HTR-8/SVneo (cell line): ENCODE measurements at regions not wholly inside any gene's neighbourhood (a gene's known extent, or its start where the extent isn't known, plus 50 kb on each side); places are given as distances from the start of the nearest gene placed in this dataset.

Experiments
- DNase-seq: peaks from one replicate; pipeline ENCODE4 v3.0.0; 2011; ENCODE audit warnings: low spot score, mixed read lengths; ENCODE audit not compliant: insufficient read length
- FAIRE-seq: peaks from 2 replicates; lab custom pipeline; 2011; peaks lifted over from hg19 to GRCh38; lab: Jason Lieb, UNC

DNA sequence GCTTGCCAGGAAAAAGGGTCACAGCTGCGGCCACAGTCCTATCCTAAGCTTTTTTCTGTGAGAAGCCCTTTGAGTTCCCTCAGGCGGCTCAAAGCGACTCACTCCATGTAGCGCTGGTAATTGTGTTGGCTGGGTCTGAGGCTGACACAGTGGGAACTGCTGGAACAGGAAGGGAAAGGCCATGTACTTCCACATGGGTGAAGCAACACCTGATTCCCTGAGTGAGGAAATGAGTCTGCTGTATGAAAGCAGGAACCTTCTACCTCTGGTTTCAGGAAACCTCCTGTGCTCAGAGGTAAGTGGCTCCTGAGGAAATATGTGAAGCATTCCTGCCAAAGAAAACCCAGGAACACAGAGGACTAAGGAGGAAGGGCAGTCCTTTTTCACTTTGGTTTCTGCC, 734.6 kb upstream of the SORCS1 start:
- DNase-seq: no peak
- no peak for FAIRE-seq

DNA sequence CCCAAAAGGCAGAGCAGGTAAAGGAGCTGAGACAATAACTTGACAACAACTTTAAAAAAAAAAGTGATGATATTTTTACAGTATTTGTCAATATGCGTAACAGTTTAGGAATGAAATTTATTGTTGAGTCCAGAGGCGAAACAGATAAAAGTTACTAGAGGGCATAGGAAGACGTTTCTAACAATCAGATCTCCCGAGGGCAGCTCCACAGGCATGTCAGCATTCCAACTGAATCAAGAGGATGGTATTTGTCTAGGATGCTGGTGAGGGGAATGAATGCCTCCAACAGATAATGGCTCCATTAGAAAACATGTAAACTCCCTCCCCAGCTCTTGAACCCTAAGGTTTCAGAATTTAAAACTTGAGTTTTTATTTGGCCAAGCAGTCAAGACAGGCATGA, 733.9 kb upstream of the SORCS1 start:
- FAIRE-seq (no peak), DNase-seq (no peak)

DNA sequence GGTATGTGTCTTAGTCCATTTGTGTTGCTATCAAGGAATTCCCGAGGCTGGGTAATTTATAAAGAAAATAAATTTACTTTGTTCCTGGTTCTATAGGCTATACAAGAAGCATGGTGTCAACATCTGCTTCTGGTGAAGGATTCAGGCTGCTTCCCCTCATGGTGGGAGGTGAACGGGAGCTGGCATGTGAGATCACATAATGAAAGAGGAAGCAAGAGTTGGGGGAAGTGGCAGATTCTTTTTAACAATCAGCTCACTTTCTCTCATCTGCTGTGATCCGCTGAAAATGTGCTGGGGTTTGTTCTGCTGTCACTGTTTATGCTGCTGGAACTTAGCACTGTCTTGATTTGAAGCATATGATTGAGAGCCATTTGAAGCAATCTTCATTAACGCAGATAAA, 730.0 kb upstream of the SORCS1 start:
- DNase-seq (no peak), FAIRE-seq (peak; percentile 64)

DNA sequence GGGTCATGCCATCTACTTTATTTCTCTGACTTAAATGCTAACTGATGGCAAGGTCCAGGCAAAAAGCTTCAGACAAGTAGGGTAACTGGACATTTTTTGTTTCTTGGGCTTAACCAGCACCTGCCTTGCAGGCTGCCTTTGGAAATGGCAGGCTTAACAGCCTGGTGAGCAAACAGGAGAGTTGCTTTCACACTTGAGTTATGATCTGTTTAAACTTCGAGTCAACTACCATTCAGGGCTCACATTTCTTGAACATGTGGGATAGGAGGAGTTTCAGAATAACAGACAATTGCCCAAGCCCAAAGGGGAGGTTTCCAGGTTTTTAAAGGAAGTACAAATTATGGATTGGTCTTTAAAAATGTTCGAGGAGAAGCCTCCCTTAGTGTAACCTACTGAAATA, 724.6 kb upstream of the SORCS1 start:
- DNase-seq (no peak), FAIRE-seq (no peak)

DNA sequence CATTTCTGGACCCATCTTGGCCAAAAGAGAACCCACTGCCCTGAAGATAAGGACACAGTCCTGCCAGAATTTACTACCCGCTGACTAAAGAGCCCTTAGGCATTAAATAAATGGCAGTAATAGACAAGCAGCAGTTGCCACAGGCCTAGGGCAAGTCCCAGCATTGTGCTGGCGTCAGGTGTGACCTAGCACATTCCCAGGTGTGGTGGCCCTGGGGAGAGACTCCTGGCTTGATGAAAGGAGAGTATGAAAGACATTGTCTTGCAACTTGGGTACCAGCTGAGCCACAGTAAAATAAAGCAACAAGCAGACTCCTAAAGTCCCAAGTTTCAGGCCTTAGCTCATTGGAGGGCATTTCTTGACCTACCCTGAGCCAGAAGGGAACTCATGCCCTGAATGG, 715.7 kb upstream of the SORCS1 start:
- no peak for DNase-seq
- no peak for FAIRE-seq

DNA sequence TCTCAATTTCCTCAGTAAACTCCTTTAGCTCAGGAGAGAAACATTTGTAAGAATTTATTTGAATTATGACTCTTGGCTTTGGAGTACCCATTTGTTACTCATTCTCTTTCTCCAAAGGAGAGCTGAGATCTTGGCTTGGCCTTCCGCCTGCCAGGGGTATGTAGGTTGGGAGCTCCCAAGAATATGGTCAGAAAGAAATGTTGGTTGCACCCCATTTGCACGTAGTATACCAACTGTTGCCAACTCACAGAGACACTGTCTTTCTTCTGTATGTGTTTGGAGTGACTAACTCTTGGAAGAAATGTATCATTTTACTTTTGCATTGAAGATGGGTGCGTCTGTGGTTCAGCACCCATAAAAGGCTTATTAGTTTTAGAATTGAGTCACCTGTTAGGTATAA, 708.5 kb upstream of the SORCS1 start:
- FAIRE-seq: no peak
- DNase-seq: no peak

DNA sequence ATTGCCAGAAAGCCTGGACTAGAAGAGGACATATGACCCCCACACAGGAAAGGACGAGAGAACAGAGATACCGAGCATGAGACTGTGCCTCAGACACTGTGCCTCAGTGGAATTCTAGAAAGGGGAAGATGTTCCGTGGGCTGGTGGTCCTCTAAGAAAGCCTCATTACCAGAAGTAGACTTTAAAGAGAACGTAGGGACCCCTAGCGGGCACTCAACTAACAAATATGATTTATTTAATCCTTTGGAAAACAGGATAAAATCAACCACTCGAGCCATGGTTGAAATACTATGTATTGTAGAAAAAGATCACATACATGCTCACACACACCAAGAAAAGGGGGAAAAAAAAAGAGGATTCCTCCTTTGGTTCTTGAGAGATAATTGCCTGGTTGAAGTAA, 701.2 kb upstream of the SORCS1 start:
- FAIRE-seq (no peak), DNase-seq (no peak)

DNA sequence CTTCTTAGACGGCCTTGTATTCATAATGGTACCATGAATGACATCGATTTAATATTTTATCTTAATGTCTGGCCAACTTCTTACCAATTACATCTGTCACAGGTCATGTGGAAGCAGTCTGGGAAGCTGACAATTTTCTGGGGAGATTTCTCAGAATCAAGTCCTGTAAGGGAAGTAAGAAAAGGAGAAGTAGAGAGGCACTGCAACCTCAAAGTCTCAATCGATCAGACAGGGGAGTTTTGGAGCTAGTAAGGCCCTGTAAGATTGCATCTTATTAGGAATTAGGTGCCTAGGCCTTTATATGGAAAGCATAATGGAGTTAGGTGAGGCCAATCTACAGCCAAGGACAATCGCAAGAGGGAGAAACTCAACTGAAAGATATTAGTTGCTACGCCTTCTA, 694.6 kb upstream of the SORCS1 start:
- DNase-seq (no peak), FAIRE-seq (no peak)

DNA sequence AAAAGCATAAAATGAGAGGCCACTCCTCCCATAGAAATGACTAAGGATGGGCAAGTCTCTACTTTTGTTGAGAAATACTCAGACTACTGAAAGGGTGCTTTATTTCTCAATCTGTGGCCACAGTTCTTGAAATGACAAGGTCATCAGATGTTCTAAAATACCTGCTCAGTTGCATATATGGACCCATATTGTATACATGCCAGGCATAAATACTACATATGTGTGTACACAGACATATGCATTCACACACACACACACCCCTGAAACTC, 691.5 kb upstream of the SORCS1 start:
- no peak for FAIRE-seq
- no peak for DNase-seq

DNA sequence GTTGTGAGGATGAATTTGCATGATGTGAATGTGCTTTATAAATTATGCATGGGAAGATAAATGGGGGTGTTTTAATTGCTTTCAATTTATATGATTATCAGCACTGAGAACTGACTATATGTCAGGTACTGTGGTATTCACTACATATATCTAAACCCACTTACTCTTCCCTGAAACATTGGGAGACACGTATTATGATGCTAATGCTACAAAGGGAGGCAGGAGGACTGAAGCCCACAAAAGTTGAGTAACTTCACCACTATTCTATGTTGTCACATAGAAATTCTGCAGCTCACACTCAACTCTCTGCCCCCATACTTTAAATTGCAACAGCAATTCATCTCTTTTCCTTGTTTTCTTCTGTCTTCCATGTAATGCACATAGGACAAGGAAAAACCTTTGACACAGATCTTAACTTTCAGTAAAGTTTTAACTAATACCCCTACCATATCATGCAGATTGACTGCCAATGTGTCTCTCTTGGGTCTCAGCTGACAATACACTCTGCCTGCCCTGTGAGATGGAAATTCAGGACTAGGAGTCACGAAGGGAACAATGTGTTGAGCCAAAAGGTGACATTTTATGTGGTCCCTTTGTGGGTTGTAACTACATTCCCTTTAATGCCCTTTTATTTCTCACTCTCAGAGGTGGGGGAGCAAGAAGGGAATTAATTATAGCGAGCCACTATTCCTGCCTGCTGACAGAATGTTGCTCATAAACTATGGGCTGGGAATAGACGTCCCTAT, 691.0 kb upstream of the SORCS1 start:
- no peak for DNase-seq
- FAIRE-seq: no peak

DNA sequence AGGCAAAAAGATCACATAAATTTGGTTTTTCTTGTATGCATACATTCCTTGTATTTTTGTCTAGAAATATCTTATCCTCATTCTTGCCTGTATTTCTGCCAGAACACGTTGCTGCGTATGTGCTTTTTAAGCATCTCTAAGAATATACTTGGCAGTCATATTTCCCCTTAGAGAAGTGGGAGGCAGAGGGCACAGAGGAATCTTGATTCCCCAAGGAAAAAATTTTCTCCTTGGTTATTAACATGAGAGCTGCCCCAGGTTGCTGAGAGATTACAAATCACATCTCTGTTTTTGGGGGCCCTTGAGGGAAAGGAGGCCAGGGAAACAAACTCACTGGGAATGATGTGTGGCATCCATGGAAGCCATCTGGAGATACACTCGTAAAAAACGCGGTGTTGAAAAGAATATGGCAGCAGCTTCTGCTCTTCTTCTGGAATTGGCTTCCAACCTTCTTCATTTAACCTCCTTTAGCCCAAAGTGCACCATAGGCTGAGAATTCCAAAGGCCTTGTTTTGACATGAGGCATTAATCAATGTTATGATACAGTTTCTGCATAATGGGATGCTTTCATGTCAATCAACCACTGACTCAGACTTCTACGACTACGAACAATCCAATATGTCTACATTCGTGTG, 684.3 kb upstream of the SORCS1 start:
- no peak for DNase-seq

DNA sequence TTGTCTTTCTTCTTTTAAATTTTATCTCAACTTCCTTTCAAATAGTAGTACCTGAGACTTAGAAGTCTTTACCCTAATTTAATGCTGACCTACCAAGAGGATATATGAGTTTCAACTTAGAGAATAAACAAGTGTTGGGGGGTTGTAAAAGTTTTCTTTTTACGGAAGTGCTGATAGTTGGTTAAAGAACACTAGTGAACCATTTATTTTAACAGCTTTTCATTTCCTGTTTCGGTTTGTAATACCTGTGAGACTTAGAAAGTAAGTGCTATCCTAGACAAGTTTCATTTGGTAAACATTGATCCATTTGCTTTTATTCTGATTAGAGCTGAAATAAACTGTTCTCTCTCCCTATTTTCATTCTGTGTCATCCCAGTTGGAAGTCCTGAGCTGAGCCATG, 683.1 kb upstream of the SORCS1 start:
- no peak for FAIRE-seq
- DNase-seq: no peak

More for the DNA sequence above, 684.3 kb upstream of the SORCS1 start:
- no peak for FAIRE-seq

DNA sequence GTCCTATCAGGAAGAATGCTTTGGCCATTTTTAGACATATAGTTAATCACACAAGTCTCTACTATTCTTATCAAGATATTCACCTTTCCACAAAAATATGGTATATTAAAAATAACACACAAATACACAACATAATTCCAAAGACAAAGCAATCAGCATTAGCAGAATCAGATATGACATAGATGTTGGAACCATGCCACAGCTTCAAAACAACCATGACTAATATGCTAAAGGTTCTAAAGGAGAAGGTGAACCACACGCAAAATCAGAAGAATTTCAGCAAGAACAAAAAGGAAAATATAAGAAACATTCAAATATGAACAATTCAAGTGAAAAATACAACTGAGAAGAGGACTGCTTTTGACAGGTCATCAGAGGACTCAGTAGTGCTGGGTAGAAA, 670.2 kb upstream of the SORCS1 start:
- FAIRE-seq: no peak
- DNase-seq: no peak

DNA sequence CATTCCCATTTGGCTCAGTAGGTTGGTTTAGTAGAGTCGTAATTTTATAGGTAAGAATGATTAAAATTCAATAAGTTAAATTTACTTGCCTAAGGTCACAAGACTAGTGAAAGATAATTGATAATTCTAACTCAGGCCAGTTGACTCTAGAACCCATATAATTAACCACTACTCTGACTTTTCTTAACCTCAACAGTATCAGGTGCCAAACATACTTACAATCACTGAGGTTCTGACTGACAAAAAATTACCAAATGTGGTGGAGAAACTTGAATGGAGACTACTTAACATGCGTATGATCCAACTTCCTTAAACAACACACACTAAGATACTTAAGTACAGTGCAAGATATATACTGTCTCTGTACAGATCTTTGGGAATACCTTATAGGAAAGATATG, 667.3 kb upstream of the SORCS1 start:
- no peak for DNase-seq
- no peak for FAIRE-seq

DNA sequence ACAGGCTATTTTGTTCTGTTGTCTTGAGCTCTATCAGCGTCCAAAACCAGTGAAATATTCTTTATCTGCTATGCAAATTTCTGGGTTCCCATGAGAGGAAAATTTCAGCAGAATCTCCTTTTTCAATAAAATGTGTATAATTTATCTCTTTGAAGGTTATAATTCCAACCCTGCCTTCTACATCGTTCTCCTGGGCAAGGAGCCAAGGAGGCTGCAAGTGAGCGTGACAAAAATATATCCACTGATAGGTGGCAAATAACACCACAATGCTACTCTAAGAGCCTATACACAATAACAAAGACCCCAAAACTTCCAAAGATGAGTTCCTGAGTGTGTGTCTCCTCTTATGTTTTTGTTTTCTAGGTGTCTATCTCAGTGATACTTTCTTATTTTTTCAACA, 664.7 kb upstream of the SORCS1 start:
- FAIRE-seq (no peak), DNase-seq (no peak)

DNA sequence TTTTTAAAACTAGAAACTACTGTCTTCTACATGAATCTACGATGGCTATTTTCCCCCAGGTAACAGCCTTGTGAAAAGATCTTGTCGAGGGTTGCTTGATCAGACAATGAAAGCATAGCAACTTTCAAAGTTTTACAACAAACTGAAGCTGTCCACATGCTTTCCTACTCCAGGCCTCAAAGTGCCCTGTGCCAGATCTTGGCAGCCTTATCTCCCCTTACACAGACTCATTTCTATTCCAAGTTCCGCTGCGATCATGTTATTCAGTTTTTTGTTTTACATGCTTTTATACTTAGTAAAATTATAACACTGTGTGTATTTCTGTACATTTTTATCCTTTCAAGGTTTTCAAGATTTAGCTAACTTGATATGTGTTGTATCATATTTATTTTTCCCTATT, 661.7 kb upstream of the SORCS1 start:
- no peak for FAIRE-seq
- DNase-seq: no peak

DNA sequence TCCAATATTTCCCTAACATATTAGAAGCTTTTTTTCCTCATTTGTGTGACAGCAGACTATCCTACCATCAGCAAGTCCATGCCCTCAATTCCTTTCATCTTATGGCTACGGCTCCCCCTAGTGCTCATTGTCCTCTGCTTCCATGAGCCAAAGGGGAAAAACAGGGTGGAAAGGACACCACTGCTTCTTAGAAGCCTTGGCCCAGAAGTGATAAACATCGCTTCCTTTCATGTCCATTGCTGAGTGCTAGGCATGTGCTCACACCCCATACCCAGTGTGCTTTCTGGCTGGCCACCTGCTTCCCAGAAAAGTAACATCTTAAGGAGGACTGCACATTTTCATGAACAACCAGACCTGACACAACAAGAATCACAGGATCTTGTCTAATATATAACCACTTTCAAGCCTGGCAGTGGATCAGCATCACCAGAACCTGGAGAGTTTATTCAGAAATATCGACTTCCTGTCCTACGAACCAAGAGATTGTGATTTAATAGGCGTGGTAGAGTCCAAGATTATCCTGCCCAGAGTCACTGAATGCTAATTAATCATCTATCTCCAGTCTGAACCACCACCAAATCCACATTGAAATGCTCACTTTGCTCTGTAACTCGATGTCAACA, 650.5 kb upstream of the SORCS1 start:
- no peak for FAIRE-seq

DNA sequence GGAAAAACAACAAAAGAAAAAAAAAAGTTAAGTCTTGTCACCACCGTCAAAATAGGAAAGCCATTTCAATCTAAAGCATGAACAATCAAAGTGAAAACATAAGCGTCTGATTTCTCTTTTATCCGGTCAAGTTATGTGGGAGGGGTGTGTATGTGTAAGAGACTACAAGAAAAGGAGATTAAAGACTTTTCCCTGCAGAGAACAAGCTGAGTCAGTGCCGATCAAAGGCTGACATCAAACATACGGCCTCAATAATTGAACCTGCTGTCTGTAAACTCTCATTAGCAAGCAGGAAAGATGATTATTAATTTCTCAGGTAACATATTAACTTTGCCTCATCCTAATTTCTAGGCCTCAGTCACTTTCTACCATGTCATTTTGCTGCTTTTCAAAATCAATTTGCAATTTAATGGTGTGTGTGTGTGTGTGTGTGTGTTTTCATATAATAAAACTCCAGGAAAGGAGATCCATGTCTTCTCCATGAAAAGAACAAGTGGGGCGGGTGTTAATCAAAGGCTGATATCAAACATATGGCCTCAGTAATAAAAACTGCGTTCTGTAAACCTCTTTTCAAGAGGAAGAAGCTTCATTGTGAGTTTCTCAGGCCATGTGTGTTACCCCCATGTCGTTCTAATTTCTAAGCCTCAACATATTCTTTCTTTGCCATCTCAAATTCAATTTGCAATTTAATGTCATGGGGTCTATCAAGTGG, 649.1 kb upstream of the SORCS1 start:
- no peak for FAIRE-seq
- DNase-seq: no peak

More for the DNA sequence above, 650.5 kb upstream of the SORCS1 start:
- DNase-seq: no peak

DNA sequence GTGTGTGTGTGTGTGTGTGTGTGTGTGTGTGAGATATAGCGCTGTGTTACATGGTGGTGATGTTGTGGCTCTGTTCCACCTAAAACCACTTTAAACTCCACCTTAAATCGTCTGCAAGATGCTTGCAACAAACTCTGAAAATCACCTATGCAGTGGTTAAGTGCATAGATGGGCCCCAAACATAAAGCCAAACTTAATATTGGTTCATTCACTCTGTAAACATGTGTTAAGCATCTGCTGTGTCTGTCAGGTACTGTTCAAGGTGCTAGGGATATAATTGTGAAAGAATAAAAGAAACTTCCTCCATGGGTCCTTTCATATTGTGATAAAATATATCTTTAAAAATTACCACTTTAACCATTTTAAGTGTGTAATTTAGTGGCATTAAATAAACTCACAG, 645.4 kb upstream of the SORCS1 start:
- no peak for FAIRE-seq
- DNase-seq: no peak

DNA sequence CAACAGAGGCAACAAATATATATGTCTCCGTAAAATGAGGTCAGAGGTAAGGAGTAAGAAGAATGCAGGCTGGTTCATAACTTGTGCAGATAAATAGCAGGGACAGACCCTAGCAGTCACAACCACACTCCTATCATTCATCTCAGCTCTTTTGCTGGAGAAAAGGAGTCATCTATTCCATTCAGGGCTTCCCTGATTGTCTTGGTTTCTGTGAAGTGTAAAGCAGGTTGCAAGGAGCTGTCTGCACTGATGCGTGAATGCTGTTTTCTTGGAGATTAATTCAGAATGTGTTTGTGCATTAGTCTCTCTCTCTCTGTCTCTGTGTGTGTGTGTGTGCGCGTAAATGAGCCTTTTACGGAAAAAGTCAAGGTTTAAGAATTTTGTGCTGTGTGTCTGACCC, 643.3 kb upstream of the SORCS1 start:
- no peak for FAIRE-seq
- no peak for DNase-seq

DNA sequence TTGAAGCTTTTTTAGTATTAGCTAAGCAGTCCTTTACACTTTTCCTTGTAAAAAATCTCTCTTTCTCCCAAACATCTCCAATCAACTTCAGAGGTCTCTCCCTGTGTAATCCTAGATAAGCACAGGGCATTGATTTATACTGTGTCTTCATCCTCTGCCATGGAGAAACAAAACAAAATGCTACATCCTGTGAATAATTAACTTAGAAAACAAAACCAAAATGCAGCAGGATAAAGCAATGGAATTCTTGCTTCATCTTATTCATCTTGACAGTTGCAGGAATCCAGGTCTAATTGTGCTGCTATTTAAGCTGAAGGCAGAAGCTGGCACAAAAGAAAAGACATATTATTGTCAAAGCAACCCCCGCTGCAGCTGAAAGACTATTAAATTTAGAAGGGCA, 641.5 kb upstream of the SORCS1 start:
- no peak for DNase-seq
- no peak for FAIRE-seq
